Hepatocyte (in vitro differentiated cells): ENCODE measurements at regions not wholly inside any gene's neighbourhood (a gene's known extent, or its start where the extent isn't known, plus 50 kb on each side); places are given as distances from the start of the nearest gene placed in this dataset.

Source experiments
- CTCF ChIP-seq: fragments of 200-600 bp; sonication (generic); IDR thresholded peaks from 2 replicates; pipeline ENCODE4 v1.5.1; 2016; ENCODE audit warnings: antibody characterized with exemption, mild to moderate bottlenecking; ENCODE audit not compliant: poor library complexity
- EZH2 ChIP-seq: fragments of 200-600 bp; sonication (generic); IDR thresholded peaks from 2 replicates; pipeline ENCODE4 v1.6.1; 2016; ENCODE audit warnings: antibody characterized with exemption, mild to moderate bottlenecking, borderline replicate concordance

GRCh38 chr1:60699325-60699724, 383.0 kb upstream of the NFIA start:
- TF ChIP-seq CTCF (no peak), EZH2 (no peak)
